ENCODE measurements at regions not wholly inside any gene's neighbourhood (a gene's known extent, or its start where the extent isn't known, plus 50 kb on each side); places are given as distances from the start of the nearest gene placed in this dataset.

DNA sequence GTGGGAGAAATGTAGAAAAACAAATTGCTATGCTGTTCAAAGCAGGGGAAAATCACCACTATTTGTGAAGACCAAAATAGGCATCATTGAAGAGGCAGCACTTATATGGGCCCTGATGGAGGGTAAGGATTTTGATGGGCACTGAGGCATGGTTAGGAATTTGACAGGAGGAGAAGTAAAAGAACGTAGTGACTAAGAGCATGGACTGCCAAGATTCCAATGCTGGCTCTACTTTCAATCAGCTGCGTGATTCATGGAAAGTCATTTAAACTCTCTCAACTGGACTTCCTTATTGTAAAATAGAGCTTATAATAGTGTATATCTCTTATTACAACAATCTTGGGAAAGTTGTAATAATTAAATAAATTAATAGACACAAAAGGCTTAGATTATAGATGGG lies 267.7 kb upstream of the G2E3 start:
- TF ChIP-seq, protein P1, sequence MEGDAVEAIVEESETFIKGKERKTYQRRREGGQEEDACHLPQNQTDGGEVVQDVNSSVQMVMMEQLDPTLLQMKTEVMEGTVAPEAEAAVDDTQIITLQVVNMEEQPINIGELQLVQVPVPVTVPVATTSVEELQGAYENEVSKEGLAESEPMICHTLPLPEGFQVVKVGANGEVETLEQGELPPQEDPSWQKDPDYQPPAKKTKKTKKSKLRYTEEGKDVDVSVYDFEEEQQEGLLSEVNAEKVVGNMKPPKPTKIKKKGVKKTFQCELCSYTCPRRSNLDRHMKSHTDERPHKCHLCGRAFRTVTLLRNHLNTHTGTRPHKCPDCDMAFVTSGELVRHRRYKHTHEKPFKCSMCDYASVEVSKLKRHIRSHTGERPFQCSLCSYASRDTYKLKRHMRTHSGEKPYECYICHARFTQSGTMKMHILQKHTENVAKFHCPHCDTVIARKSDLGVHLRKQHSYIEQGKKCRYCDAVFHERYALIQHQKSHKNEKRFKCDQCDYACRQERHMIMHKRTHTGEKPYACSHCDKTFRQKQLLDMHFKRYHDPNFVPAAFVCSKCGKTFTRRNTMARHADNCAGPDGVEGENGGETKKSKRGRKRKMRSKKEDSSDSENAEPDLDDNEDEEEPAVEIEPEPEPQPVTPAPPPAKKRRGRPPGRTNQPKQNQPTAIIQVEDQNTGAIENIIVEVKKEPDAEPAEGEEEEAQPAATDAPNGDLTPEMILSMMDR (IDR thresholded peaks at IDR 0.05; ENCODE audit: insufficient read depth, low read length), result no peak
- TF ChIP-seq POLR2AphosphoS5 (IDR thresholded peaks at IDR 0.05; ENCODE audit: low read depth), result no peak

Measured in HL-60 (cell line).